Lower leg skin (tissue), 4 donors: ENCODE measurements at regions not wholly inside any gene's neighbourhood (a gene's known extent, or its start where the extent isn't known, plus 50 kb on each side); places are given as distances from the start of the nearest gene placed in this dataset.

Source experiments
- DNase-seq, 2 donors: peaks; one replicate each; pipeline ENCODE4 v3.0.0-alpha.2; 2019; ENCODE audit warnings: low spot score in 2 of 2
- H3K4me3 ChIP-seq: fragments of 200-600 bp; sonication (generic); 2 replicates; pipeline ENCODE4 v1.5.1; 2017; ENCODE audit warnings: mild to moderate bottlenecking, low read depth; ENCODE audit not compliant: poor library complexity, severe bottlenecking
- CTCF ChIP-seq, 3 donors: fragments of 450-650 bp; IDR thresholded peaks; one replicate each; pipeline ENCODE4 v1.5.1; 2016; ENCODE audit warnings: antibody characterized with exemption in 3 of 3, mild to moderate bottlenecking in 3 of 3, moderate library complexity in 2 of 3
- POLR2A ChIP-seq, 2 donors: fragments of 450-650 bp; IDR thresholded peaks; one replicate each; pipeline ENCODE4 v1.6.1; 2016 to 2017; ENCODE audit warnings: antibody characterized with exemption in 2 of 2, mild to moderate bottlenecking in 1 of 2, moderate library complexity in 1 of 2
- WGBS, 2 donors: methylation state at CpG; one replicate each; pipeline ENCODE4 v1.1.5; 2018; 5-methylcytosine and 5-hydroxymethylcytosine counted together
- intact Hi-C: fragments of 100-400 bp; cut with DNase I; formaldehyde crosslinking; loops from one replicate; pipeline ENCODE4 v1.15.0; 2023; ENCODE audit warnings: low total_unique reads

GRCh38 chr9:38288502-38288901 lies 104.0 kb upstream of the ALDH1B1 start:
- H3K4me3 ChIP-seq = no peak overlapping the region
- no peak for TF ChIP-seq POLR2A (IDR thresholded peaks at IDR 0.05)
- no peak for TF ChIP-seq CTCF (IDR thresholded peaks at IDR 0.05)
- intact Hi-C loops = no loop called here
- 74 to 77% methylated on average over 2 of the region's 2 CpGs for WGBS, 2 donors
- peak in 1 of 2 donors; percentile 58 for DNase-seq

- 81 to 94% methylated on average over 2 of the region's 2 CpGs for WGBS, 2 donors
- H3K4me3 ChIP-seq = no peak overlapping the region
- intact Hi-C loops = no loop called here
- no peak for TF ChIP-seq POLR2A (IDR thresholded peaks at IDR 0.05)
- no peak for TF ChIP-seq CTCF (IDR thresholded peaks at IDR 0.05)
- peak in 1 of 2 donors; percentile 80 for DNase-seq
Measured at GRCh38 chr9:38287420-38287985, 105.0 kb upstream of the ALDH1B1 start.

- TF ChIP-seq CTCF (IDR thresholded peaks at IDR 0.05) (no peak), POLR2A (IDR thresholded peaks at IDR 0.05) (no peak)
- intact Hi-C loops = no loop called here
- DNase-seq = peak in 1 of 2 donors; percentile 14
- H3K4me3 ChIP-seq = no peak overlapping the region
- 83 to 90% methylated on average over 2 of the region's 2 CpGs for WGBS, 2 donors
Measured at GRCh38 chr9:38286766-38287165, 105.7 kb upstream of the ALDH1B1 start.

GRCh38 chr9:38286357-38286756 lies 106.1 kb upstream of the ALDH1B1 start:
- peak in 1 of 2 donors; percentile 3 for DNase-seq
- TF ChIP-seq CTCF (IDR thresholded peaks at IDR 0.05) = no peak
- TF ChIP-seq POLR2A (IDR thresholded peaks at IDR 0.05) = no peak
- no peak overlapping the region for H3K4me3 ChIP-seq
- intact Hi-C loops = no loop called here

- 46 to 60% methylated on average over 2 of the region's 2 CpGs for WGBS, 2 donors
- TF ChIP-seq CTCF (IDR thresholded peaks at IDR 0.05) (no peak), POLR2A (IDR thresholded peaks at IDR 0.05) (no peak)
- H3K4me3 ChIP-seq = no peak overlapping the region
- peak in 1 of 2 donors; percentile 60 for DNase-seq
- intact Hi-C loops = no loop called here
Measured at GRCh38 chr9:38285236-38285635, 107.3 kb upstream of the ALDH1B1 start.

GRCh38 chr9:38284588-38285051 lies 107.9 kb upstream of the ALDH1B1 start:
- H3K4me3 ChIP-seq = no peak overlapping the region
- DNase-seq = peak in 1 of 2 donors; percentile 72
- intact Hi-C loops = no loop called here
- 63 to 66% methylated on average over 10 of the region's 10 CpGs for WGBS, 2 donors
- TF ChIP-seq POLR2A (IDR thresholded peaks at IDR 0.05) (no peak), CTCF (IDR thresholded peaks at IDR 0.05) (no peak)
